Gastrocnemius medialis (tissue), 4 donors: ENCODE measurements at regions not wholly inside any gene's neighbourhood (a gene's known extent, or its start where the extent isn't known, plus 50 kb on each side); places are given as distances from the start of the nearest gene placed in this dataset.

Experiments
- POLR2A ChIP-seq, 2 donors: fragments of 450-650 bp; IDR thresholded peaks; one replicate each; pipeline ENCODE4 v1.6.1; 2017; ENCODE audit warnings: antibody characterized with exemption in 2 of 2, mild to moderate bottlenecking in 2 of 2, moderate library complexity in 2 of 2
- TF ChIP-seq, protein P1 (sequence below), 5 experiments: fragments of 450-650 bp in 3 of 5; fragments of 200-600 bp in 2 of 5; sonication (generic) in 2 of 5; IDR thresholded peaks in 4 of 5; conservative IDR thresholded peaks in 1 of 5; 1 replicate in 4 of 5; 2 replicates in 1 of 5; pipeline ENCODE4 v1.5.1; 2016 to 2019; ENCODE audit warnings: antibody characterized with exemption in 5 of 5, mild to moderate bottlenecking in 3 of 5, moderate library complexity in 3 of 5

DNA sequence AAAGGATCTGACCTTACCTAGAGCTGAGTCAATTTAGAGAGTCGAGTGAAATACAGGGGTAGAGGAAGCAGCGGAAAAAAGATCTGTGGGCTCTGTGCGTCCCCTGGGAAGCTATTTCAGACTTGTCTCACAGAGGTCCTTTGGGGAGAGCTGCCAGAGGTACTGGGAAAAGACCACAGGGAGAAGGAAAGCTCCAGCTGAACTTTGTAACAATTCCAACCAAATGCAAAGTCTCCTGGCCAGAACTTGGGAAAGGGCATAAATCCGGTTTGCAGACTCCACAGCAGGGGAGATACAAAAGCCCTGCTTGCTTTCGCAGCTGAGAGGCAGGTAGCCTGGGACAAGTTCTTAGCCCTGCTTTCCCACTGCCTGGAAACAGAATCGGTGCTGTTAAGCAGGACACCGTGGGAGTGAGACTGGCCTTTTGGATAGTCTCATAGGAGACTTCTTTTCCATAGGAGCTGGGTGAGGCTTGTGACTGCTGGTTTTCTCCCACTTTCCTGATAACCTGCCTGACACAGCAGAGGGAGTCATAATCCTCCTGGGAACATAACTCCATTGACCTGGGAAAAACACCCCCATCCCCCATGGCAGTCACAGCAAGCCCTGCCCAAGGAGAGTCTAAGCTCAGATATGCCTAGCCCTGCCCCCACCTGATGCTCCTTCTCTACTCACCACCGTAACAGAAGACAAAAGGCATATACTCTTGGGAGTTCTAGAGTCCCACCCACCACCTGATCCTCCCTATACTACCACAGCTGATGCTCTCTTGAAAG is 926.2 kb downstream of the KCNMA1 start:
- TF ChIP-seq, protein P1, sequence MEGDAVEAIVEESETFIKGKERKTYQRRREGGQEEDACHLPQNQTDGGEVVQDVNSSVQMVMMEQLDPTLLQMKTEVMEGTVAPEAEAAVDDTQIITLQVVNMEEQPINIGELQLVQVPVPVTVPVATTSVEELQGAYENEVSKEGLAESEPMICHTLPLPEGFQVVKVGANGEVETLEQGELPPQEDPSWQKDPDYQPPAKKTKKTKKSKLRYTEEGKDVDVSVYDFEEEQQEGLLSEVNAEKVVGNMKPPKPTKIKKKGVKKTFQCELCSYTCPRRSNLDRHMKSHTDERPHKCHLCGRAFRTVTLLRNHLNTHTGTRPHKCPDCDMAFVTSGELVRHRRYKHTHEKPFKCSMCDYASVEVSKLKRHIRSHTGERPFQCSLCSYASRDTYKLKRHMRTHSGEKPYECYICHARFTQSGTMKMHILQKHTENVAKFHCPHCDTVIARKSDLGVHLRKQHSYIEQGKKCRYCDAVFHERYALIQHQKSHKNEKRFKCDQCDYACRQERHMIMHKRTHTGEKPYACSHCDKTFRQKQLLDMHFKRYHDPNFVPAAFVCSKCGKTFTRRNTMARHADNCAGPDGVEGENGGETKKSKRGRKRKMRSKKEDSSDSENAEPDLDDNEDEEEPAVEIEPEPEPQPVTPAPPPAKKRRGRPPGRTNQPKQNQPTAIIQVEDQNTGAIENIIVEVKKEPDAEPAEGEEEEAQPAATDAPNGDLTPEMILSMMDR (IDR thresholded peaks at IDR 0.05 in 4 of 5, conservative IDR thresholded peaks at IDR 0.05 in 1 of 5), result no peak
- TF ChIP-seq POLR2A (IDR thresholded peaks at IDR 0.05), result no peak
